H1 (cell line): ENCODE measurements at regions not wholly inside any gene's neighbourhood (a gene's known extent, or its start where the extent isn't known, plus 50 kb on each side); places are given as distances from the start of the nearest gene placed in this dataset.
A peak's percentile ranks its signal among the peaks of the same experiment; 100 is the strongest.

Source experiments
- CTCF ChIA-PET: fragments of 300-600 bp; sonication (Branson Sonifier 250); formaldehyde crosslinking; loops from one replicate; lab custom pipeline; 2021; ENCODE audit not compliant: partially characterized antibody; lab: Charles Lee
- POLR2A ChIA-PET: fragments of 300-600 bp; sonication (Branson Sonifier 250); formaldehyde crosslinking; loops from one replicate; lab custom pipeline; 2021; ENCODE audit warnings: inconsistent platforms; ENCODE audit not compliant: partially characterized antibody; lab: Charles Lee
- DNase-seq, 2 experiments: peaks; one replicate each; pipeline versions ENCODE4 v3.0.0 to v3.0.0-alpha.2; 2010 to 2022; ENCODE audit warnings: low spot score in 2 of 2, low read depth in 1 of 2, mixed read lengths in 1 of 2
- FAIRE-seq: peaks from 2 replicates; lab custom pipeline; 2011; peaks lifted over from hg19 to GRCh38; lab: Jason Lieb, UNC
- H2AFZ ChIP-seq: 2 replicates; pipeline ENCODE4 v1.8.1; 2012; ENCODE audit warnings: low read length, inconsistent platforms
- H2AK5ac ChIP-seq: 2 replicates; pipeline ENCODE4 v1.6.1; 2013; ENCODE audit warnings: low read depth, low read length
- H2BK120ac ChIP-seq: replicated peaks from 2 replicates; pipeline ENCODE3; 2013; ENCODE audit warnings: low read depth, low read length, inconsistent platforms
- H2BK12ac ChIP-seq: 2 replicates; pipeline ENCODE4 v1.6.1; 2013; ENCODE audit warnings: low read depth, low read length
- H2BK15ac ChIP-seq: 2 replicates; pipeline ENCODE4 v1.6.1; 2013; ENCODE audit warnings: low read length
- H2BK20ac ChIP-seq: 2 replicates; pipeline ENCODE4 v1.6.1; 2013; ENCODE audit warnings: low read length
- H2BK5ac ChIP-seq: 2 replicates; pipeline ENCODE4 v1.6.1; 2013; ENCODE audit warnings: low read depth, low read length
- H3K14ac ChIP-seq: 2 replicates; pipeline ENCODE4 v1.6.1; 2013; ENCODE audit warnings: inconsistent platforms; ENCODE audit not compliant: insufficient read length
- H3K18ac ChIP-seq: 2 replicates; pipeline ENCODE4 v1.6.1; 2013; ENCODE audit warnings: low read length; ENCODE audit errors: extremely low read depth
- H3K23ac ChIP-seq: 2 replicates; pipeline ENCODE4 v1.6.1; 2013; ENCODE audit warnings: inconsistent platforms; ENCODE audit not compliant: insufficient read length
- H3K23me2 ChIP-seq: 2 replicates; pipeline ENCODE4 v1.6.1; 2013; ENCODE audit warnings: low read depth, low read length
- H3K27ac ChIP-seq: 2 replicates; pipeline ENCODE4 v1.6.1; 2011; ENCODE audit warnings: low read depth, low read length, inconsistent platforms
- H3K27me3 ChIP-seq, 4 experiments: replicated peaks in 1 of 4; 1 replicate in 1 of 4; 2 replicates in 3 of 4; pipeline versions ENCODE4 v1.6.1 to v1.8.1; 2011 to 2013; ENCODE audit warnings: low read length in 3 of 4, mild to moderate bottlenecking in 3 of 4, inconsistent platforms in 2 of 4, mixed read lengths in 2 of 4, moderate library complexity in 1 of 4; ENCODE audit not compliant: control insufficient read depth in 3 of 4, insufficient read depth in 3 of 4; ENCODE audit errors: extremely low read depth in 1 of 4
- H3K36me3 ChIP-seq, 4 experiments: 2 replicates each; pipeline versions ENCODE4 v1.6.1 to v1.8.1; 2011 to 2013; ENCODE audit warnings: mild to moderate bottlenecking in 4 of 4, low read length in 3 of 4, moderate library complexity in 2 of 4, control low read depth in 1 of 4, inconsistent platforms in 1 of 4; ENCODE audit not compliant: insufficient read depth in 4 of 4, control insufficient read depth in 2 of 4
- H3K4ac ChIP-seq: replicated peaks from 2 replicates; pipeline ENCODE3; 2013; ENCODE audit warnings: low read length, low read depth, mixed read lengths, inconsistent platforms; ENCODE audit not compliant: insufficient read length
- H3K4me1 ChIP-seq, 4 experiments: replicated peaks in 1 of 4; 1 replicate in 1 of 4; 2 replicates in 3 of 4; pipeline versions ENCODE4 v1.6.1 to v1.8.1; 2011 to 2013; ENCODE audit warnings: low read length in 3 of 4, inconsistent platforms in 2 of 4, mixed read lengths in 1 of 4; ENCODE audit not compliant: insufficient read depth in 4 of 4, control insufficient read depth in 3 of 4
- H3K4me2 ChIP-seq, 2 experiments: 2 replicates each; pipeline versions ENCODE4 v1.6.1 to v1.8.1; 2011 to 2013; ENCODE audit warnings: low read depth in 2 of 2, low read length in 2 of 2, control low read depth in 1 of 2, inconsistent platforms in 1 of 2, mild to moderate bottlenecking in 1 of 2; ENCODE audit not compliant: insufficient read depth in 1 of 2
- H3K4me3 ChIP-seq, 4 experiments: fragments of 200-600, 300-600 bp in 1 of 4; sonication (generic), shearing (Covaris generic), sonication (Bioruptor Twin) in 1 of 4; 2 replicates each; pipeline versions ENCODE4 v1.5.1 to v1.8.1; 2011 to 2016; ENCODE audit warnings: low read length in 4 of 4, low read depth in 3 of 4, control low read depth in 2 of 4, inconsistent platforms in 2 of 4, mild to moderate bottlenecking in 2 of 4, mixed read lengths in 1 of 4, moderate library complexity in 1 of 4; ENCODE audit not compliant: insufficient read depth in 2 of 4; ENCODE audit errors: extremely low read depth in 1 of 4
- H3K56ac ChIP-seq: replicated peaks from 2 replicates; pipeline ENCODE3; 2013; ENCODE audit warnings: low read depth, mild to moderate bottlenecking, mixed read lengths, low read length, inconsistent platforms; ENCODE audit not compliant: insufficient read length
- H3K79me1 ChIP-seq: 2 replicates; pipeline ENCODE4 v1.6.1; 2013; ENCODE audit warnings: low read depth, low read length, control low read depth
- H3K79me2 ChIP-seq, 2 experiments: 2 replicates each; pipeline versions ENCODE4 v1.6.1 to v1.8.1; 2012 to 2013; ENCODE audit warnings: low read length in 2 of 2, mild to moderate bottlenecking in 2 of 2, inconsistent platforms in 1 of 2; ENCODE audit not compliant: insufficient read depth in 2 of 2, control insufficient read depth in 1 of 2
- H3K9ac ChIP-seq, 4 experiments: replicated peaks in 1 of 4; 1 replicate in 1 of 4; 2 replicates in 3 of 4; pipeline versions ENCODE4 v1.6.1 to v1.8.1; 2011 to 2013; ENCODE audit warnings: low read depth in 3 of 4, low read length in 3 of 4, control low read depth in 2 of 4, mild to moderate bottlenecking in 2 of 4, moderate library complexity in 2 of 4, inconsistent platforms in 1 of 4; ENCODE audit errors: extremely low read depth in 1 of 4
- H3K9me3 ChIP-seq, 2 experiments: 2 replicates each; pipeline versions ENCODE4 v1.6.1 to v1.8.1; 2012 to 2013; ENCODE audit warnings: mild to moderate bottlenecking in 2 of 2, moderate library complexity in 2 of 2, control low read depth in 1 of 2, inconsistent platforms in 1 of 2, low read depth in 1 of 2, low read length in 1 of 2, mixed read lengths in 1 of 2; ENCODE audit not compliant: insufficient read depth in 2 of 2
- H4K20me1 ChIP-seq, 2 experiments: replicated peaks in 1 of 2; 2 replicates each; pipeline versions ENCODE3 to v1.8.1; 2011 to 2013; ENCODE audit warnings: inconsistent platforms in 2 of 2, low read length in 2 of 2, mild to moderate bottlenecking in 1 of 2; ENCODE audit not compliant: insufficient read depth in 2 of 2, control insufficient read depth in 1 of 2
- H4K5ac ChIP-seq: 2 replicates; pipeline ENCODE4 v1.6.1; 2013; ENCODE audit warnings: low read length, low read depth, mixed read lengths, inconsistent platforms; ENCODE audit not compliant: insufficient read length
- H4K8ac ChIP-seq: 2 replicates; pipeline ENCODE4 v1.8.0; 2013; ENCODE audit warnings: mild to moderate bottlenecking, moderate library complexity, low read length, inconsistent platforms; ENCODE audit not compliant: insufficient read depth; ENCODE audit errors: extremely low read depth
- H4K91ac ChIP-seq: replicated peaks from 2 replicates; pipeline ENCODE3; 2013; ENCODE audit warnings: low read length, mixed read lengths, inconsistent platforms; ENCODE audit not compliant: insufficient read length
- WGBS, 2 experiments: shearing (Covaris generic) in 1 of 2; methylation state at CpG; one replicate each; pipeline versions ENCODE4 v1.1.6 to v1.1.7; 2013 to 2015; ENCODE audit warnings: low lambda C conversion rate in 2 of 2, mixed read lengths in 2 of 2, inconsistent platforms in 1 of 2, low coverage in 1 of 2, missing lambda C conversion rate in 1 of 2; ENCODE audit not compliant: insufficient replicate concordance in 2 of 2, insufficient coverage in 1 of 2, insufficient read length in 1 of 2; ENCODE audit errors: extremely low coverage in 1 of 2, missing lambda C conversion rate in 1 of 2; 5-methylcytosine and 5-hydroxymethylcytosine counted together
- TF ChIP-seq, protein P1 (sequence below), 3 experiments: IDR thresholded peaks; 1 replicate in 2 of 3; 2 replicates in 1 of 3; pipeline versions ENCODE4 v1.5.1 to v1.6.1; 2011; ENCODE audit warnings: low read length in 3 of 3, mild to moderate bottlenecking in 3 of 3, inconsistent platforms in 2 of 3, low read depth in 1 of 3, moderate library complexity in 1 of 3; ENCODE audit not compliant: insufficient read depth in 1 of 3; ENCODE audit errors: control extremely low read depth in 1 of 3

DNA sequence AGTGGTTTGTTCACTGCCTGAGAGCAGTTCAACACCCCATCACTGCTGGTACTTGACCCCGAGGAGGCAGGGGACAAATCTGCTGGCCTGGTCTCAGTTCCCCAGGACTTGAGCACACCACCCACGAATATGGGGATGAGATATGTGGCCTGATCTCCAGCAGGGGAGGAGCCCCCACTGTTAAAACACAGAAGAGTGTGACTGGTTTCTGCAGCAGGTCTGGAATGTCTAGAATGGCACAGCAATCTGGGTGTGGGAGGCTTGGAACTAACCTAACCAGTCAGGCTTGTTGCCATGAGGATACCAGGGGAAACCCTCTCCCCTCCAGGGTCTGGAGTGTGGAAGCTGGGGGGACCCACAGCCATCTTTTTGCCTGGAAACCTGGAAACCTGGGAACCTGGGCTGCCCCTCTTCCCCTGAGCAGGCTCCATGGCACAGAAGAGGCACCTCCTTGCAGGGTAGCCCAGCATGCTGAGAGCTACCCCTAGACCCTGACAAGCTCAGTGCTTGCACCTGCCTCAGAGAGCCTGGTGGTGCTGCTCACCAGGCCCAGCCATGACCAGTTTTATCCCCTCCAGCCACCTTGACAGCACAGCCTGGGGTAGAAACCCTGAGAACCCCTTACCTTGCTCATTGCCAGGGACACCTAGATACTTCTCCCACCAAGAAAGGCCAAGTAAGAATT lies 273.8 kb downstream of the LIG4 start:
- Histone ChIP-seq H4K20me1 (no peaks in the 10 kb centered on the region), H3K4me3 (no peak overlapping the region), H3K9me3 (no peaks in the 10 kb centered on the region), H3K4me2 (no peak overlapping the region), H3K79me2 (no peaks in the 10 kb centered on the region), H3K23me2 (no peaks in the 10 kb centered on the region), H3K79me1 (no peaks in the 10 kb centered on the region), H2BK15ac (no peak overlapping the region), H3K27me3 (no peaks in the 10 kb centered on the region), H2AK5ac (no peak overlapping the region), H3K14ac (no peak overlapping the region), H3K23ac (no peak overlapping the region), H3K36me3 (no peaks in the 10 kb centered on the region), H3K56ac (no peak overlapping the region), H2BK12ac (no peak overlapping the region), H2AFZ (no peak overlapping the region), H2BK20ac (no peak overlapping the region), H4K8ac (peak overlapping the region; percentile 48; the same call in 1 of the 2 replicates), H2BK5ac (no peak overlapping the region), H3K9ac (no peak overlapping the region), H3K18ac (no peak overlapping the region), H4K5ac (no peak overlapping the region), H3K27ac (no peak overlapping the region), H3K4me1 (no peaks in the 10 kb centered on the region), H3K4ac (no peak overlapping the region), H4K91ac (no peak overlapping the region), H2BK120ac (no peak overlapping the region)
- DNase-seq (no peak), FAIRE-seq (no peak)
- ChIA-PET CTCF (interaction anchor here (0.9 kb wide), 1 partner anchor 13 kb away, joined by 3 read pairs; no protein-coding TSS in a partner anchor), POLR2A (no interaction called here)
- TF ChIP-seq, protein P1, sequence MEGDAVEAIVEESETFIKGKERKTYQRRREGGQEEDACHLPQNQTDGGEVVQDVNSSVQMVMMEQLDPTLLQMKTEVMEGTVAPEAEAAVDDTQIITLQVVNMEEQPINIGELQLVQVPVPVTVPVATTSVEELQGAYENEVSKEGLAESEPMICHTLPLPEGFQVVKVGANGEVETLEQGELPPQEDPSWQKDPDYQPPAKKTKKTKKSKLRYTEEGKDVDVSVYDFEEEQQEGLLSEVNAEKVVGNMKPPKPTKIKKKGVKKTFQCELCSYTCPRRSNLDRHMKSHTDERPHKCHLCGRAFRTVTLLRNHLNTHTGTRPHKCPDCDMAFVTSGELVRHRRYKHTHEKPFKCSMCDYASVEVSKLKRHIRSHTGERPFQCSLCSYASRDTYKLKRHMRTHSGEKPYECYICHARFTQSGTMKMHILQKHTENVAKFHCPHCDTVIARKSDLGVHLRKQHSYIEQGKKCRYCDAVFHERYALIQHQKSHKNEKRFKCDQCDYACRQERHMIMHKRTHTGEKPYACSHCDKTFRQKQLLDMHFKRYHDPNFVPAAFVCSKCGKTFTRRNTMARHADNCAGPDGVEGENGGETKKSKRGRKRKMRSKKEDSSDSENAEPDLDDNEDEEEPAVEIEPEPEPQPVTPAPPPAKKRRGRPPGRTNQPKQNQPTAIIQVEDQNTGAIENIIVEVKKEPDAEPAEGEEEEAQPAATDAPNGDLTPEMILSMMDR (IDR thresholded peaks at IDR 0.05; ENCODE audit: control extremely low read depth in 1 of 3, insufficient read depth in 1 of 3, low read depth in 1 of 3, low read length in 3 of 3): no peak
- 86% methylated on average over 2 of the region's 2 CpGs; no CpG with 5 or more reads in 1 of the 2 experiments for WGBS, 2 experiments
